ENCODE measurements at regions not wholly inside any gene's neighbourhood (a gene's known extent, or its start where the extent isn't known, plus 50 kb on each side); places are given as distances from the start of the nearest gene placed in this dataset.
A peak's percentile ranks its signal among the peaks of the same experiment; 100 is the strongest.
"Not testable (repeated sequence)": the region's sequence is repeated elsewhere in the genome, so short reads cannot be mapped to it uniquely, and the experiment has no call there.

DNA sequence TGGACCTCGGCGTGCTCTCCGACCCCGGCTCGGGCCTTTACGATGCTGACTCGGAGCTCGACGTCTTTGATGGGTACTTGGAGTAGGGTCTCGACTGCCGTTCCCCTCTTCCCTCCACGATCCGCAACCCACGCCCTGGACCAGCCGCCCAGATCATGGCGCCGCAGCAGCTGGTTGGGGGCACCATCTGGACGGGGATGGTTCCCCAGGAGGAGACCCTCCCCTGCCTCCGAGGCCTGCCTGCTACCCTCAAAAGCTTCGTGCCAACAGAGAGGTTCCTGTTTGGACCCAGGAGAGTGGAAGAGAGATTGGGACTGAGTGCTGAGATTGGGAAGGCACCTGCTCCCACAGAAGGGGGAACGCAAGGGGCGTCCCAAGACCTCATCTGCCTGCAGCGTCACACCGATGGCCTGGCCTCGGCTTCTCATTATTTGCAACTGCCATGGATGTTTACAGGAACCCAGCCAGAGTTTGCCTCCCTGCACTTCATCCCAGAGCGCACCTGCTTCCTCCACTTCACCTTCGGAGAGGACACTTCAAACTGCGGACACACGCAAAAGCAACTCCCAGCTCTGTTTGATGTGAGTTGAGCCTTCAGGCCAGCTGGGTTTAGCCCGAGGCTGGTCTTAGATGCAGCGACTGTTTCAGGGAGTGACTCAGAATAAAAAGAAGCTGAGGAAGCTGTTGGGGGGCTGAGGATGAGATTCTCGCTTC, 58.9 kb downstream of the GOLGA6L7 start:
- H3K36me3 ChIP-seq; H3K4me3 ChIP-seq; H3K27ac ChIP-seq; H3K4me1 ChIP-seq; intact Hi-C loops (cut with DNase I); H3K27me3 ChIP-seq; H3K9me3 ChIP-seq: not testable (repeated sequence)
- 27% methylated on average over 14 of the region's 32 CpGs for WGBS (ENCODE audit: insufficient coverage, low coverage, low lambda C conversion rate, missing lambda C conversion rate)
- peak in 1 of 4 donors; percentile 18 for TF ChIP-seq CTCF (IDR thresholded peaks at IDR 0.05)
- DNase-seq, result peak in 1 of 3 donors; percentile 26
- peak in 3 of 4 donors; percentile 36 to 75 (median 53) for ATAC-seq

DNA sequence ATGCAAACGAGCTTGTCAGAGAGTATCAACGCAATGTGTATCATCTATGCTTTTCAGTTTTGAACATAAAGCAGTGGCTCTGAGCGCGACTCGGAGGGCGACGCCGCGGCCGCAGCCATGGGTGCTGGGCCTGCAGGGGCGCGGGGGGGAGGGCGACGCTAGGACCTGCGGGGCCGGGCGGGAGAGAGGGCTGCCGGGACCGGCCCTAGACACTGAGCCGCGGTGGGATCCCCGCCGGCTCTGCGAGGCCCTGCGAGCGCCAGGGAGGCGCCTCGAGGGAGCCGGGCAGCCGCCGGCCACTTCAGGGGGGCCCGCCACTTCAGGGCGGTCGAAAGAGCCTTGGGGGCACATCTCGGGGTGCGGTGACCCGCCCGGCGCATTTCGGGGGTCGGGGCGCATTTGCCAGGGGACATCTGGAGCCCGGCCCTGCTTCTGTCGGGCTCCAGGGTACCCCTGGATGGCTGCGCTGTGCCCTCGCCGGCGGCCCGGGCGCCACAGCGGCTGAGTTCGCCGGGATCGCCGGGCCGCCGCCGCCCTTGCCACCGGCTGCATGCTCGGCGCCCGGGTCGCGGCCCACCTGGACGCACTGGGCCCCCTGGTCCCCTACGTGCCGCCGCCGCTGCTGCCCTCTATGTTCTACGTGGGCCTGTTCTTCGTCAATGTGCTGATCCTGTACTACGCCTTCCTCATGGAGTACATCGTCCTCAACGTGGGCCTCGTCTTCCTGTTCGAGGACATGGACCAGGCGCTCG, 59.6 kb downstream of the GOLGA6L7 start:
- H3K27ac ChIP-seq; intact Hi-C loops (cut with DNase I); H3K9me3 ChIP-seq; H3K27me3 ChIP-seq; H3K4me1 ChIP-seq; H3K4me3 ChIP-seq; DNase-seq; H3K36me3 ChIP-seq: not testable (repeated sequence)
- WGBS (ENCODE audit: insufficient coverage, low coverage, low lambda C conversion rate, missing lambda C conversion rate), result 6% methylated on average over 5 of the region's 78 CpGs
- ATAC-seq, result peak; percentile 24 to 54 (median 48)

DNA sequence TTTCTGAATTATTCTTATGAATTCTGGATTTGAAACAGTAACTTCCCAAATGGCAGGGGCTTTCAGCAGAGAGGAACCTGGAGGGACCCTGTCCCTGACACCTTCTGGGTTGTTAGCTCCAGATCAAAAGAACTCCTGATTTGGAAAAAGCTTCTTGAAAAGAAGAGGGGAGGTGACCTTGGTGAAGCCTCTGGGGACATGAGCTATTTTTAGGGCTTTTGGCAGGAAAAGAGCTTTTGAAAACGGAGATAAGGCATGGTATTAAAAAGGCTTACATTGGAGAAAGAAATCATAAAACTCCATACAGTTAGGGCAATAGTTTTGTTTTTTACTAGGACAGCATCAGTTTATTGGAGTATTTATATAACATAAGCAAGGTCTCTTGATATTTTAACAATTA, 60.3 kb downstream of the GOLGA6L7 start:
- H3K4me1 ChIP-seq, ATAC-seq: not testable (repeated sequence)
- WGBS (ENCODE audit: insufficient coverage, low coverage, low lambda C conversion rate, missing lambda C conversion rate), result 29% methylated on average over 1 of the region's 1 CpG

GRCh38 chr15:28786521-28786920, 61.9 kb downstream of the GOLGA6L7 start:
- no peaks in the 10 kb centered on the region for H3K4me1 ChIP-seq
- no peak for ATAC-seq
- TF ChIP-seq POLR2A (IDR thresholded peaks at IDR 0.05), result no peak
- no peak for TF ChIP-seq CTCF (IDR thresholded peaks at IDR 0.05)
- no peak overlapping the region for H3K4me3 ChIP-seq
- peaks cover 0 to 4% of the 10 kb centered on the region in 2 donors for H3K27me3 ChIP-seq
- H3K36me3 ChIP-seq, result no peaks in the 10 kb centered on the region
- 27% methylated on average over 1 of the region's 1 CpG for WGBS (ENCODE audit: insufficient coverage, low coverage, low lambda C conversion rate, missing lambda C conversion rate)
- intact Hi-C loops (cut with DNase I), result no loop called here
- DNase-seq, result no peak
- no peaks in the 10 kb centered on the region for H3K9me3 ChIP-seq
- no peak overlapping the region for H3K27ac ChIP-seq

More for the DNA sequence above, 60.3 kb downstream of the GOLGA6L7 start:
- H3K27ac ChIP-seq; H3K27me3 ChIP-seq; H3K9me3 ChIP-seq; intact Hi-C loops (cut with DNase I); H3K4me3 ChIP-seq; DNase-seq; H3K36me3 ChIP-seq: not testable (repeated sequence)

DNA sequence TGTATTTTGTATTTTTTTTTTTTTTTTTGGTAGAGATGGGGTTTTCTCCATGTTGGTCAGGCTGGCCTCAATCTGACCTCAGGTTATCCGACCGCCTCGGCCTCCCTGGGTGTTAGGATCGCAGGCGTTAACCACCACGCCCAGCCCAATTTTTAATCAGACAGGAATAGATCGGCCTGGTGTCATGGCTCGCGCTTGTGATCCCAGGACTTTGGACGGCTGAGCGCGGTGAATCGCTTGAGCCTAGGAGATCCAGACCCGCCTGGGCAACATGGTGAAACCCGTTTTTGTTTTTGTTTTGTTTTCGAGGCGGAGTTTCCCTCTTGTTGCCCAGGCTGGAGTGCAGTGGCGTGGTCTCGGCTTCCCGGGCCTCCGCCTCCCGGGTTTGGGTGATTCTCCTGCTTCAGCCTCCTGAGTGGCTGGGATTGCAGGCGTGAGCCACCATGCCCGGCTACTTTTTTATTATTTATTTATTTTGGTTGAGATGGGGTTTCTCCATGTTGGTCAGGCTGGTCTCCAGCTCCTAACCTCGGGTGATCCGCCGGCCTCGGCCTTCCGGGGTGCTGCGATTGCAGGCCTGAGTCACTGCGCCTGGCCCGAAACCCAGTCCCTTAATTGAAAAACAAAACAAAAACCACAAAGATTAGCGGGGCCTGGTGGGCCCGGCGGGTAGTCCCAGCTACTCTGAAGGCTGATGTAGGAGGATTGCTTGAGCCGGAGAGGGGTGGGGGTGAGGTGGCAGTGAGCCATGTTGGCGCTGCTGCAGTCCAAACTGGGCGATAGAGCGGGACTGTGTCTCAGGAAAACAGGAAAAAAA, 63.9 kb downstream of the GOLGA6L7 start:
- H3K9me3 ChIP-seq; DNase-seq; intact Hi-C loops (cut with DNase I); H3K36me3 ChIP-seq; H3K4me3 ChIP-seq; H3K27me3 ChIP-seq; H3K27ac ChIP-seq; ATAC-seq; H3K4me1 ChIP-seq: not testable (repeated sequence)
- WGBS (ENCODE audit: insufficient coverage, low coverage, low lambda C conversion rate, missing lambda C conversion rate), result 82% methylated on average over 23 of the region's 39 CpGs

All from right lobe of liver (tissue), 6 donors.